Breast epithelium (tissue), 4 donors: ENCODE measurements at regions not wholly inside any gene's neighbourhood (a gene's known extent, or its start where the extent isn't known, plus 50 kb on each side); places are given as distances from the start of the nearest gene placed in this dataset.
A peak's percentile ranks its signal among the peaks of the same experiment; 100 is the strongest.

Experiments
- DNase-seq, 2 donors: peaks; one replicate each; pipeline ENCODE4 v3.0.0-alpha.2; 2019; ENCODE audit warnings: low spot score in 2 of 2
- H3K27ac ChIP-seq, 2 donors: fragments of 200-600 bp; sonication (generic) in 1 of 2; one replicate each; pipeline ENCODE4 v1.5.1; 2016 to 2019; ENCODE audit warnings: mild to moderate bottlenecking in 1 of 2
- H3K27me3 ChIP-seq, 2 donors: fragments of 200-600 bp; sonication (generic) in 1 of 2; one replicate each; pipeline versions ENCODE4 v1.5.1 to v1.6.0; 2017 to 2019; ENCODE audit warnings: control low read depth in 1 of 2, mild to moderate bottlenecking in 1 of 2
- H3K36me3 ChIP-seq: fragments of 200-600 bp; one replicate; pipeline ENCODE4 v1.5.1; 2019
- H3K4me1 ChIP-seq, 2 donors: fragments of 200-600 bp; sonication (generic); one replicate each; pipeline ENCODE4 v1.5.1; 2016 to 2019; ENCODE audit warnings: control low read depth in 1 of 2
- H3K4me3 ChIP-seq, 3 donors: fragments of 200-600 bp; sonication (generic); 1 replicate in 2 of 3; 2 replicates in 1 of 3; pipeline ENCODE4 v1.5.1; 2016 to 2019; ENCODE audit warnings: mild to moderate bottlenecking in 3 of 3, moderate library complexity in 2 of 3
- H3K9me3 ChIP-seq, 2 donors: fragments of 200-600 bp; sonication (generic) in 1 of 2; one replicate each; pipeline ENCODE4 v1.5.1; 2016 to 2019; ENCODE audit warnings: control low read depth in 1 of 2
- CTCF ChIP-seq, 3 donors: fragments of 450-650 bp; IDR thresholded peaks; one replicate each; pipeline ENCODE4 v1.5.1; 2016 to 2017; ENCODE audit warnings: antibody characterized with exemption in 3 of 3, mild to moderate bottlenecking in 3 of 3, moderate library complexity in 3 of 3
- POLR2A ChIP-seq: fragments of 450-650 bp; IDR thresholded peaks from one replicate; pipeline ENCODE4 v1.6.1; 2016; ENCODE audit warnings: antibody characterized with exemption, mild to moderate bottlenecking, moderate library complexity
- POLR2AphosphoS5 ChIP-seq, 3 donors: sonication (generic); formaldehyde crosslinking; IDR thresholded peaks; one replicate each; pipeline ENCODE4 v1.6.1; 2017; ENCODE audit warnings: antibody characterized with exemption in 3 of 3
- intact Hi-C: fragments of 100-400 bp; cut with DNase I; formaldehyde crosslinking; loops from one replicate; pipeline ENCODE4 v1.15.1; 2023; ENCODE audit warnings: low total_unique reads

DNA sequence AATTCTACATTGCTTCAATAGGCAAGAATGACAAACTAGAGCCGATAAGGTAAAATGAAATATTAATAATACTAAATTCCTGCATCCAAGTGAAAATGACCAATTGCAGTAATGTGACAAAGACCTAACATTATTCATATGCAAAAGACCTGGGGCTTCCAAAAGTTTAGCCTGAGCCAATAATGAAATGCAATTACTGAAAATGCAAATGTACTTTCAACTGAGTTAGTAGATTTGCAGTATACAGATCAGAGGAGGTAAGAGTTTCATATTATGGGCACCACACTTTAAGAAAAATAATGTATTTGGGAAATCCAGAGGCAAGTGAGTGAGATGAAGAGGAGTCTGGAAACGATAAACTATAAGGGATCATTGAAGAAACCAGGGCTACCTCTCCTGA lies 193.7 kb upstream of the GMDS start:
- Histone ChIP-seq H3K36me3 (no peaks in the 10 kb centered on the region), H3K27ac (no peak overlapping the region), H3K9me3 (no peaks in the 10 kb centered on the region), H3K27me3 (no peaks in the 10 kb centered on the region), H3K4me3 (no peak overlapping the region), H3K4me1 (no peaks in the 10 kb centered on the region)
- DNase-seq = no peak
- intact Hi-C loops = no loop called here
- TF ChIP-seq POLR2A = no peak
- TF ChIP-seq POLR2AphosphoS5 (IDR thresholded peaks at IDR 0.05) = no peak
- TF ChIP-seq CTCF (IDR thresholded peaks at IDR 0.05) = no peak

- no peaks in the 10 kb centered on the region for H3K36me3 ChIP-seq
- H3K4me3 ChIP-seq = no peak overlapping the region
- no peak overlapping the region for H3K27ac ChIP-seq
- H3K4me1 ChIP-seq = no peaks in the 10 kb centered on the region
- H3K27me3 ChIP-seq = no peaks in the 10 kb centered on the region
- no peak for TF ChIP-seq CTCF (IDR thresholded peaks at IDR 0.05)
- TF ChIP-seq POLR2AphosphoS5 (IDR thresholded peaks at IDR 0.05) = no peak
- no peak for TF ChIP-seq POLR2A
- no peaks in the 10 kb centered on the region for H3K9me3 ChIP-seq
- DNase-seq = no peak
- intact Hi-C loops = no loop called here
Observed at GRCh38 chr6:2436410-2437154, 191.2 kb upstream of the GMDS start.

DNA sequence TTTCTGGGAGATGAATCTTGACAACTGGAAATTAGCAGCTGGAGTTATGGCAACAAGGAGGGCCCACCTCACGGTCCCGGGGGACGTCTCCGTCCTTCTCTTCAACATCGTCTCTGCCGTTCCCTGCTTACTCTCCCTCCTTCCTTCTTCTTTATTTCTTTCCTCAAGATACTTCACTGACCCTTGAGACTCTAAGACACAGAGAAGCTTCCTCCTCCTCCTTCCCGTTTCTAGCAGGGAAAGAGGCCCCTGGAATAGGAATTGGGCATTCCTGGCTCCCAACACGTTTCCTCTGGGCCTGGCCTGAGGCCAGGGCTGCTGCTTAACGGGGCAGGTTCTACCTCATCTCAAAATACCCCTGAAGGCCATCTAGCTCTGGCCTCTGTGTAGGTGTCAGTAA lies 189.9 kb upstream of the GMDS start:
- Histone ChIP-seq H3K36me3 (no peaks in the 10 kb centered on the region), H3K4me1 (no peaks in the 10 kb centered on the region), H3K4me3 (no peak overlapping the region), H3K27me3 (no peaks in the 10 kb centered on the region), H3K9me3 (no peaks in the 10 kb centered on the region), H3K27ac (no peak overlapping the region)
- intact Hi-C loops = no loop called here
- no peak for DNase-seq
- TF ChIP-seq CTCF (IDR thresholded peaks at IDR 0.05) = no peak
- no peak for TF ChIP-seq POLR2AphosphoS5 (IDR thresholded peaks at IDR 0.05)
- TF ChIP-seq POLR2A = no peak

GRCh38 chr6:2434912-2435311 lies 189.5 kb upstream of the GMDS start:
- no peak overlapping the region for H3K27ac ChIP-seq
- no peak overlapping the region for H3K4me3 ChIP-seq
- no peak for TF ChIP-seq CTCF (IDR thresholded peaks at IDR 0.05)
- TF ChIP-seq POLR2A = no peak
- TF ChIP-seq POLR2AphosphoS5 (IDR thresholded peaks at IDR 0.05) = no peak
- H3K9me3 ChIP-seq = no peaks in the 10 kb centered on the region
- H3K36me3 ChIP-seq = no peaks in the 10 kb centered on the region
- H3K4me1 ChIP-seq = no peaks in the 10 kb centered on the region
- DNase-seq = no peak
- intact Hi-C loops = no loop called here
- H3K27me3 ChIP-seq = no peaks in the 10 kb centered on the region

GRCh38 chr6:2434116-2434515 lies 188.7 kb upstream of the GMDS start:
- peak in 1 of 2 donors; percentile 26 for DNase-seq
- Histone ChIP-seq H3K36me3 (no peaks in the 10 kb centered on the region), H3K4me3 (no peak overlapping the region), H3K27me3 (no peaks in the 10 kb centered on the region), H3K27ac (no peak overlapping the region), H3K4me1 (no peaks in the 10 kb centered on the region), H3K9me3 (no peaks in the 10 kb centered on the region)
- intact Hi-C loops = no loop called here
- TF ChIP-seq CTCF (IDR thresholded peaks at IDR 0.05) (no peak), POLR2A (no peak), POLR2AphosphoS5 (IDR thresholded peaks at IDR 0.05) (no peak)
